HCT116 (cell line): ENCODE measurements at regions not wholly inside any gene's neighbourhood (a gene's known extent, or its start where the extent isn't known, plus 50 kb on each side); places are given as distances from the start of the nearest gene placed in this dataset.

Source experiments
- ATAC-seq: fragments of 200-7000 bp; cut with Tn5 transposase; 2 replicates; pipeline ENCODE4 v1.9.1; 2020; ENCODE audit warnings: mild to moderate bottlenecking, moderate library complexity
- BruUV-seq: library from RNA; stranded (reverse); fragments of 400-500 nt; replicated peaks from 2 replicates; lab custom pipeline; 2021; lab: Mats Ljungman, UMichigan
- CTCF ChIA-PET: fragments of 300-600 bp; sonication (Branson Sonifier 250); formaldehyde crosslinking; loops from one replicate; lab custom pipeline; 2021; ENCODE audit warnings: antibody characterized with exemption; lab: Charles Lee
- POLR2A ChIA-PET: fragments of 300-600, 350-600 bp; sonication (Branson Sonifier 250); formaldehyde crosslinking; loops from one replicate; lab custom pipeline; 2021; ENCODE audit warnings: antibody characterized with exemption; lab: Charles Lee
- RAD21 ChIA-PET, 2 experiments: fragments of 300-600 bp; sonication (Branson Sonifier 250); formaldehyde crosslinking; loops; one replicate each; lab custom pipeline; 2023; ENCODE audit warnings: low total read pairs in 2 of 2; ENCODE audit not compliant: uncharacterized antibody in 2 of 2, unreplicated experiment in 2 of 2, low non-redundant PET in 1 of 2; lab: Charles Lee
- DNase-seq: peaks from one replicate; pipeline ENCODE4 v3.0.0-alpha.2; 2010; ENCODE audit warnings: low read depth, low spot score
- H2AFZ ChIP-seq: fragments of 200-600 bp; shearing (Covaris generic), sonication (generic); 2 replicates; pipeline ENCODE4 v1.6.1; 2017; ENCODE audit warnings: low read depth, mixed run types, mixed read lengths, antibody characterized with exemption, low read length; ENCODE audit not compliant: poor library complexity, severe bottlenecking
- H3K27ac ChIP-seq: 2 replicates; pipeline ENCODE4 v1.5.1; 2012; ENCODE audit warnings: low read depth, low read length
- H3K27me3 ChIP-seq: fragments of 200-600 bp; sonication (generic); 2 replicates; pipeline ENCODE4 v1.6.1; 2016; ENCODE audit warnings: mixed run types, low read length, mixed read lengths; ENCODE audit not compliant: insufficient read depth
- H3K36me3 ChIP-seq, 2 experiments: fragments of 200-500 bp in 1 of 2; fragments of 200-600 bp in 1 of 2; sonication (Bioruptor generic) in 1 of 2; sonication (generic) in 1 of 2; 2 replicates each; pipeline versions ENCODE4 v1.5.1 to v1.6.1; 2014 to 2016; ENCODE audit warnings: low read length in 2 of 2, inconsistent platforms in 1 of 2, mixed read lengths in 1 of 2, mixed run types in 1 of 2; ENCODE audit not compliant: insufficient read depth in 2 of 2, control insufficient read depth in 1 of 2
- H3K4me1 ChIP-seq, 2 experiments: fragments of 200-600 bp in 1 of 2; sonication (generic) in 1 of 2; 2 replicates each; pipeline versions ENCODE4 v1.5.1 to v1.6.1; 2012 to 2017; ENCODE audit warnings: low read length in 2 of 2, inconsistent platforms in 1 of 2, mild to moderate bottlenecking in 1 of 2, mixed read lengths in 1 of 2, mixed run types in 1 of 2, moderate library complexity in 1 of 2; ENCODE audit not compliant: insufficient read depth in 2 of 2, control insufficient read depth in 1 of 2
- H3K4me2 ChIP-seq: fragments of 200-600 bp; sonication (generic); 2 replicates; pipeline ENCODE4 v1.6.1; 2017; ENCODE audit warnings: mixed run types, low read length, mixed read lengths
- H3K4me3 ChIP-seq, 2 experiments: fragments of 200-600 bp in 1 of 2; sonication (generic) in 1 of 2; replicated peaks in 1 of 2; 2 replicates each; pipeline ENCODE4 v1.5.1; 2011 to 2016; ENCODE audit warnings: low read length in 2 of 2, control low read depth in 1 of 2, low read depth in 1 of 2, mild to moderate bottlenecking in 1 of 2, mixed read lengths in 1 of 2, mixed run types in 1 of 2
- H3K79me2 ChIP-seq: fragments of 200-600 bp; sonication (generic); 2 replicates; pipeline ENCODE4 v1.6.1; 2017; ENCODE audit warnings: mild to moderate bottlenecking, mixed run types, low read length, moderate library complexity, mixed read lengths; ENCODE audit not compliant: insufficient read depth
- H3K9ac ChIP-seq: fragments of 200-600 bp; sonication (generic); 2 replicates; pipeline ENCODE4 v1.6.1; 2016; ENCODE audit warnings: low read length, mixed read lengths
- H3K9me2 ChIP-seq: fragments of 200-600 bp; sonication (generic), shearing (Covaris generic); 2 replicates; pipeline ENCODE4 v1.6.1; 2017; ENCODE audit warnings: mixed run types, mild to moderate bottlenecking, moderate library complexity; ENCODE audit not compliant: insufficient read depth
- H3K9me3 ChIP-seq, 2 experiments: fragments of 200-500 bp in 1 of 2; fragments of 200-600 bp in 1 of 2; sonication (Bioruptor generic) in 1 of 2; sonication (generic) in 1 of 2; 2 replicates each; pipeline ENCODE4 v1.6.1; 2014 to 2017; ENCODE audit warnings: low read length in 2 of 2, mixed read lengths in 2 of 2, inconsistent platforms in 1 of 2, low read depth in 1 of 2, mild to moderate bottlenecking in 1 of 2, mixed run types in 1 of 2, moderate library complexity in 1 of 2; ENCODE audit not compliant: control insufficient read depth in 1 of 2, insufficient read depth in 1 of 2
- H4K20me1 ChIP-seq: fragments of 200-600 bp; sonication (generic), shearing (Covaris generic); 2 replicates; pipeline ENCODE4 v1.6.1; 2017; ENCODE audit warnings: mixed run types, mild to moderate bottlenecking, moderate library complexity; ENCODE audit not compliant: insufficient read depth
- ATF3 ChIP-seq: IDR thresholded peaks from 2 replicates; pipeline ENCODE4 v1.6.1; 2012
- JUND ChIP-seq: IDR thresholded peaks from 2 replicates; pipeline ENCODE4 v1.6.1; 2012
- MAX ChIP-seq: IDR thresholded peaks from 2 replicates; pipeline ENCODE4 v1.6.1; 2012
- POLR2AphosphoS5 ChIP-seq: IDR thresholded peaks from 2 replicates; pipeline ENCODE4 v1.6.1; 2011; ENCODE audit warnings: mild to moderate bottlenecking, low read depth, low read length, moderate library complexity
- RAD21 ChIP-seq: IDR thresholded peaks from 2 replicates; pipeline ENCODE4 v1.6.1; 2012; ENCODE audit warnings: low read depth, mild to moderate bottlenecking
- SP1 ChIP-seq: IDR thresholded peaks from 2 replicates; pipeline ENCODE4 v1.6.1; 2012; ENCODE audit warnings: low read depth
- SRF ChIP-seq: IDR thresholded peaks from 2 replicates; pipeline ENCODE4 v1.6.1; 2012; ENCODE audit warnings: low read depth
- TCF7L2 ChIP-seq: IDR thresholded peaks from 2 replicates; pipeline ENCODE4 v1.7.0; 2011; ENCODE audit warnings: borderline replicate concordance, inconsistent platforms; ENCODE audit not compliant: insufficient read depth, insufficient read length; ENCODE audit errors: extremely low read depth
- YY1 ChIP-seq: IDR thresholded peaks from 2 replicates; pipeline ENCODE4 v1.6.1; 2011; ENCODE audit warnings: low read length, low read depth, moderate library complexity, mild to moderate bottlenecking; ENCODE audit not compliant: insufficient replicate concordance; ENCODE audit errors: extremely low read depth
- ZFX ChIP-seq: fragments of 450-650 bp; IDR thresholded peaks from 2 replicates; pipeline ENCODE4 v1.6.1; 2017
- intact Hi-C: fragments of 100-400 bp; cut with micrococcal nuclease; formaldehyde crosslinking; loops from 2 replicates; pipeline ENCODE4 v1.10.0; 2022
- TF ChIP-seq, protein P1 (sequence below), 3 experiments: fragments of 200-600 bp in 1 of 3; sonication (generic) in 1 of 3; IDR thresholded peaks in 2 of 3; conservative IDR thresholded peaks in 1 of 3; 2 replicates each; pipeline ENCODE4 v1.5.1; 2012 to 2017; ENCODE audit warnings: low read depth in 2 of 3, low read length in 2 of 3, antibody characterized with exemption in 1 of 3, borderline replicate concordance in 1 of 3, control low read depth in 1 of 3, mild to moderate bottlenecking in 1 of 3, mixed read lengths in 1 of 3, mixed run types in 1 of 3, moderate library complexity in 1 of 3; ENCODE audit not compliant: insufficient read depth in 1 of 3

DNA sequence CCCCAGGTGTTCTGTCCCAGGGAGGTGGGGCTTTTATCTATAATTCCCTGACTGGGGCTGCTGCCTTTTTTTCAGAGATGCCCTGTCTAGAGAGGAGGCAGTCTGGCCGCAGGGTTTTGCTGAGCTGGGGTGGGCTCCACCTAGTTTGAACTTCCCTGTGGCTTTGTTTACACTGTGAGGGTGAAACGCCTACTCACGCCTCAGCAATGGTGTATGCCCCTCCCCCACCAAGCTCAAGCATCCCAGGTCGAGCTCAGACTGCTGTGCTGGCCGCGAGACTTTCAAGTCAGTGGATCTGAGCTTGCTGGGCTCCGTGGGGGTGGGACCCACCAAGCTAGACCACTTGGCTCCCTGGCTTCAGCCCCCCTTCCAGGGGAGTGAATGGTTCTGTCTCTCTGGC is 124.3 kb downstream of the CENPF start:
- Histone ChIP-seq H3K4me2 (no peak overlapping the region), H3K36me3 (no peaks in the 10 kb centered on the region), H3K27ac (no peak overlapping the region), H3K27me3 (no peaks in the 10 kb centered on the region), H3K9me2 (no peaks in the 10 kb centered on the region), H3K9me3 (no peaks in the 10 kb centered on the region), H2AFZ (no peak overlapping the region), H3K79me2 (no peaks in the 10 kb centered on the region), H4K20me1 (no peaks in the 10 kb centered on the region), H3K4me3 (no peak overlapping the region), H3K9ac (no peak overlapping the region), H3K4me1 (no peaks in the 10 kb centered on the region)
- CTCF ChIA-PET, result no interaction called here
- no TSS peak for BruUV-seq
- RAD21 ChIA-PET, result no interaction called here
- POLR2A ChIA-PET, result no interaction called here
- ATAC-seq, result no peak
- TF ChIP-seq ZFX, result no peak
- TF ChIP-seq TCF7L2, result no peak
- no peak for TF ChIP-seq YY1
- no peak for TF ChIP-seq JUND
- TF ChIP-seq MAX, result no peak
- intact Hi-C loops, result no loop called here
- DNase-seq, result no peak

GRCh38 chr1:214739621-214740238 is 136.7 kb downstream of the CENPF start:
- TF ChIP-seq RAD21 (no peak), SRF (no peak), POLR2AphosphoS5 (no peak), YY1 (no peak), ZFX (no peak), ATF3 (no peak), SP1 (no peak)
- TF ChIP-seq, protein P1, sequence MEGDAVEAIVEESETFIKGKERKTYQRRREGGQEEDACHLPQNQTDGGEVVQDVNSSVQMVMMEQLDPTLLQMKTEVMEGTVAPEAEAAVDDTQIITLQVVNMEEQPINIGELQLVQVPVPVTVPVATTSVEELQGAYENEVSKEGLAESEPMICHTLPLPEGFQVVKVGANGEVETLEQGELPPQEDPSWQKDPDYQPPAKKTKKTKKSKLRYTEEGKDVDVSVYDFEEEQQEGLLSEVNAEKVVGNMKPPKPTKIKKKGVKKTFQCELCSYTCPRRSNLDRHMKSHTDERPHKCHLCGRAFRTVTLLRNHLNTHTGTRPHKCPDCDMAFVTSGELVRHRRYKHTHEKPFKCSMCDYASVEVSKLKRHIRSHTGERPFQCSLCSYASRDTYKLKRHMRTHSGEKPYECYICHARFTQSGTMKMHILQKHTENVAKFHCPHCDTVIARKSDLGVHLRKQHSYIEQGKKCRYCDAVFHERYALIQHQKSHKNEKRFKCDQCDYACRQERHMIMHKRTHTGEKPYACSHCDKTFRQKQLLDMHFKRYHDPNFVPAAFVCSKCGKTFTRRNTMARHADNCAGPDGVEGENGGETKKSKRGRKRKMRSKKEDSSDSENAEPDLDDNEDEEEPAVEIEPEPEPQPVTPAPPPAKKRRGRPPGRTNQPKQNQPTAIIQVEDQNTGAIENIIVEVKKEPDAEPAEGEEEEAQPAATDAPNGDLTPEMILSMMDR (IDR thresholded peaks at IDR 0.05 in 2 of 3, conservative IDR thresholded peaks at IDR 0.05 in 1 of 3; ENCODE audit: borderline replicate concordance in 1 of 3, insufficient read depth in 1 of 3, low read depth in 2 of 3, low read length in 2 of 3), result no peak
- intact Hi-C loops, result no loop called here
- Histone ChIP-seq H3K4me3 (no peak overlapping the region), H3K27ac (no peak overlapping the region), H3K4me1 (no peaks in the 10 kb centered on the region), H3K27me3 (no peaks in the 10 kb centered on the region), H3K79me2 (no peaks in the 10 kb centered on the region), H4K20me1 (no peaks in the 10 kb centered on the region), H3K9me3 (no peaks in the 10 kb centered on the region), H3K9ac (no peak overlapping the region), H3K4me2 (no peak overlapping the region), H3K9me2 (no peaks in the 10 kb centered on the region), H3K36me3 (no peaks in the 10 kb centered on the region), H2AFZ (no peak overlapping the region)
- no TSS peak for BruUV-seq
- ChIA-PET POLR2A (no interaction called here), CTCF (no interaction called here), RAD21 (no interaction called here)
- ATAC-seq (no peak), DNase-seq (no peak)
